ENCODE measurements at regions not wholly inside any gene's neighbourhood (a gene's known extent, or its start where the extent isn't known, plus 50 kb on each side); places are given as distances from the start of the nearest gene placed in this dataset.

DNA sequence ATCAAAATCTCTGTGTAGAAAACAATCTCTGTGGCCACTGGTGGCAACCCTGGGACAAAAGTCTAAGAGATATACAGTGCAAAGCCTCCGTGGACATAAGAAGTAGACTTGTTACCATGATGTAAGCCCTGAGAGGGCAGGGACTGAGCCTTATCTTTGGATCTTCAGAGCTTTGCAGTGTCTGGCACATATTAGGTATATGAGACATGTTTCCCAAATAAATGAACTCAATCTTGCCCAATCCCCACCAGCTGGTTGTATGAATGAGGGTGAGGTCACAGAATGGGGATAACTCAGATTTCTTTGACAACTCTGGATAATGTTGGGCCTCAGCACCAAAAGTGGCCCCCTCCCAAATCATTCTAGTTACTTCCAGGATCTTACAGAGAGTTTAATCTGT, 511.4 kb upstream of the DIPK2B start:
- no peak for TF ChIP-seq EZH2 (IDR thresholded peaks at IDR 0.05; ENCODE audit: borderline replicate concordance, low read depth, low read length, severe bottlenecking)
- TF ChIP-seq, protein P1, sequence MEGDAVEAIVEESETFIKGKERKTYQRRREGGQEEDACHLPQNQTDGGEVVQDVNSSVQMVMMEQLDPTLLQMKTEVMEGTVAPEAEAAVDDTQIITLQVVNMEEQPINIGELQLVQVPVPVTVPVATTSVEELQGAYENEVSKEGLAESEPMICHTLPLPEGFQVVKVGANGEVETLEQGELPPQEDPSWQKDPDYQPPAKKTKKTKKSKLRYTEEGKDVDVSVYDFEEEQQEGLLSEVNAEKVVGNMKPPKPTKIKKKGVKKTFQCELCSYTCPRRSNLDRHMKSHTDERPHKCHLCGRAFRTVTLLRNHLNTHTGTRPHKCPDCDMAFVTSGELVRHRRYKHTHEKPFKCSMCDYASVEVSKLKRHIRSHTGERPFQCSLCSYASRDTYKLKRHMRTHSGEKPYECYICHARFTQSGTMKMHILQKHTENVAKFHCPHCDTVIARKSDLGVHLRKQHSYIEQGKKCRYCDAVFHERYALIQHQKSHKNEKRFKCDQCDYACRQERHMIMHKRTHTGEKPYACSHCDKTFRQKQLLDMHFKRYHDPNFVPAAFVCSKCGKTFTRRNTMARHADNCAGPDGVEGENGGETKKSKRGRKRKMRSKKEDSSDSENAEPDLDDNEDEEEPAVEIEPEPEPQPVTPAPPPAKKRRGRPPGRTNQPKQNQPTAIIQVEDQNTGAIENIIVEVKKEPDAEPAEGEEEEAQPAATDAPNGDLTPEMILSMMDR (IDR thresholded peaks at IDR 0.05; ENCODE audit: borderline replicate concordance, extremely low read depth, low read length, poor library complexity, severe bottlenecking) = no peak
- H2AFZ ChIP-seq (ENCODE audit: low read depth, low read length) = no peak overlapping the region
- H3K27me3 ChIP-seq (ENCODE audit: insufficient read depth, low read length, poor library complexity) = no peaks in the 10 kb centered on the region
- no peaks in the 10 kb centered on the region for H3K4me1 ChIP-seq (ENCODE audit: insufficient read depth, low read length)
- no peaks in the 10 kb centered on the region for H3K9me3 ChIP-seq (ENCODE audit: insufficient read depth, low read length, severe bottlenecking)
- no peaks in the 10 kb centered on the region for H3K36me3 ChIP-seq (ENCODE audit: insufficient read depth, low read length)
- DNase-seq (no peak), ATAC-seq (ENCODE audit: insufficient read depth, low read depth) (no peak)
- no peaks in the 10 kb centered on the region for H4K20me1 ChIP-seq (ENCODE audit: insufficient read depth, low read length)
- no peak overlapping the region for H3K9ac ChIP-seq (ENCODE audit: low read depth, low read length)
- H3K79me2 ChIP-seq (ENCODE audit: insufficient read depth, low read length) = no peaks in the 10 kb centered on the region
- no peak overlapping the region for H3K4me3 ChIP-seq (ENCODE audit: low read depth in 1 of 2, low read length in 2 of 2)
- no peak overlapping the region for H3K4me2 ChIP-seq (ENCODE audit: insufficient read depth, low read length)
- H3K27ac ChIP-seq (ENCODE audit: low read length) = no peak overlapping the region

DNA sequence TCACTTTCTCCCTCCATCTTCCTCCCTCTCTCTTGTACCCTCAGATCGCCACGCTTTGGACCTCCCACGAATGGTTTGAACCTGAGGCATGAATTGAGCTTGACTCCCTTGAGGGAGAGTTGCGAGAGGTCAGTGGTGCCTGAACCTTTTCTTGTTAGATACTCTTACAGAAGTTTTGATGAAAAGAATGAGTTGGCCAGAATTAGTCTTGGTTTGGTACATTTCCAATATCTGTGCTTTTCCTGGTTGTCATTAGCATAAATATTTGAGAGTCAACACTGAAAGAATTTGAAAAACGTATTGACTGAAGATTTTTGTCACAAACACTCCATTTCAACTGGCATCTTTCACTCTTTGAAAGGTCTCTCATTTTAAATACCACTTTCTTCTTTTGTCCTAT, 510.6 kb upstream of the DIPK2B start:
- no peaks in the 10 kb centered on the region for H4K20me1 ChIP-seq (ENCODE audit: insufficient read depth, low read length)
- no peak overlapping the region for H3K4me3 ChIP-seq (ENCODE audit: low read depth in 1 of 2, low read length in 2 of 2)
- no peak for TF ChIP-seq EZH2 (IDR thresholded peaks at IDR 0.05; ENCODE audit: borderline replicate concordance, low read depth, low read length, severe bottlenecking)
- TF ChIP-seq, protein P1 (IDR thresholded peaks at IDR 0.05; ENCODE audit: borderline replicate concordance, extremely low read depth, low read length, poor library complexity, severe bottlenecking) = no peak
- H3K9me3 ChIP-seq (ENCODE audit: insufficient read depth, low read length, severe bottlenecking) = no peaks in the 10 kb centered on the region
- no peak overlapping the region for H3K4me2 ChIP-seq (ENCODE audit: insufficient read depth, low read length)
- H2AFZ ChIP-seq (ENCODE audit: low read depth, low read length) = no peak overlapping the region
- H3K27ac ChIP-seq (ENCODE audit: low read length) = no peak overlapping the region
- DNase-seq (no peak), ATAC-seq (ENCODE audit: insufficient read depth, low read depth) (no peak)
- no peaks in the 10 kb centered on the region for H3K79me2 ChIP-seq (ENCODE audit: insufficient read depth, low read length)
- H3K27me3 ChIP-seq (ENCODE audit: insufficient read depth, low read length, poor library complexity) = no peaks in the 10 kb centered on the region
- no peaks in the 10 kb centered on the region for H3K4me1 ChIP-seq (ENCODE audit: insufficient read depth, low read length)
- H3K9ac ChIP-seq (ENCODE audit: low read depth, low read length) = no peak overlapping the region
- H3K36me3 ChIP-seq (ENCODE audit: insufficient read depth, low read length) = no peaks in the 10 kb centered on the region

DNA sequence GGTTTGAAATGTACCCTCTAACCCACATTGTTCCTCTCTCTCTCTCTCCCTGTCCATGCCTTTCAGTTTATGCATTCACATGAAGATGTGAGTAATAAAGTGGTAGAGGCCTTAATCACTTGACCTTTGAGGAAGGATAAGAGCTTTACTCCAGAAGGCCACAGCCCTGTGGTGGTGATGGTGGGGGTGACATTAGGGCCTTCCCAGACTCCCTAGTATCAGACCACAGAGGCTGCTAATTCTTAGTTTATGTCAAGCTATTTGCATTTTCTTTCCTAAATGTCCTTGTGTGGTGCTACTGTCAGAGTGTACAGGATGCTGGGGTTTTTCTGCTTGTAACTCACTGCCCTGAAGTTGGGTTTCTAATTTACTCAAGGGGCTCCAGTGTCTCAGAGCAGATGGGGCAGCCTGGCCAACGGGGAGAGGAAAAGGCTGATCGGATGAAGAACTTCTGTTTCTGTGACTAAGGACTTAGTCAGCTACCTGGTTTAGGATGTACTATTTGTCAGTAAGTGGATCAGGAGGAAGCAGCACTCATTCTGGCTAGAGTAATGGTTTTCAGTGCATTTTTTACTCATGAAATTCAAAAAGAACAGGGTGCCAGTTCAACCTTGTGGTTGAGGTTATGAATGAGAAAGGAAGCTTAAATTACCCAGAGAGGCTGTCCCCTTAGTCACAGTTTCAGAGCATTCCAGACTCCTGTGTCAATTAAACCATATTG, 509.6 kb upstream of the DIPK2B start:
- Histone ChIP-seq H2AFZ (ENCODE audit: low read depth, low read length) (no peak overlapping the region), H3K79me2 (ENCODE audit: insufficient read depth, low read length) (no peaks in the 10 kb centered on the region), H4K20me1 (ENCODE audit: insufficient read depth, low read length) (no peaks in the 10 kb centered on the region), H3K27me3 (ENCODE audit: insufficient read depth, low read length, poor library complexity) (no peaks in the 10 kb centered on the region), H3K9ac (ENCODE audit: low read depth, low read length) (no peak overlapping the region), H3K9me3 (ENCODE audit: insufficient read depth, low read length, severe bottlenecking) (no peaks in the 10 kb centered on the region), H3K4me3 (ENCODE audit: low read depth in 1 of 2, low read length in 2 of 2) (no peak overlapping the region), H3K27ac (ENCODE audit: low read length) (no peak overlapping the region), H3K4me1 (ENCODE audit: insufficient read depth, low read length) (no peaks in the 10 kb centered on the region), H3K4me2 (ENCODE audit: insufficient read depth, low read length) (no peak overlapping the region), H3K36me3 (ENCODE audit: insufficient read depth, low read length) (no peaks in the 10 kb centered on the region)
- ATAC-seq (ENCODE audit: insufficient read depth, low read depth) = 0 out of 3 replicates have a peak, but pooled peaks have one; percentile 24
- no peak for DNase-seq
- TF ChIP-seq EZH2 (IDR thresholded peaks at IDR 0.05; ENCODE audit: borderline replicate concordance, low read depth, low read length, severe bottlenecking) = no peak
- TF ChIP-seq, protein P1 (IDR thresholded peaks at IDR 0.05; ENCODE audit: borderline replicate concordance, extremely low read depth, low read length, poor library complexity, severe bottlenecking) = no peak
